Kidney tubule cell (primary cell): ENCODE measurements at regions not wholly inside any gene's neighbourhood (a gene's known extent, or its start where the extent isn't known, plus 50 kb on each side); places are given as distances from the start of the nearest gene placed in this dataset.
"Not testable (repeated sequence)": the region's sequence is repeated elsewhere in the genome, so short reads cannot be mapped to it uniquely, and the experiment has no call there.

Experiments
- DNase-seq: peaks from one replicate; pipeline ENCODE4 v3.0.0-alpha.2; 2018; ENCODE audit warnings: low spot score

GRCh38 chr2:150107170-150107569, 380.3 kb downstream of the RND3 start:
- DNase-seq, result no peak

GRCh38 chr2:150101947-150102346, 385.5 kb downstream of the RND3 start:
- DNase-seq, result no peak

GRCh38 chr2:150100834-150101233, 386.6 kb downstream of the RND3 start:
- DNase-seq, result no peak

- no peak for DNase-seq
These were observed 387.1 kb downstream of the RND3 start for GRCh38 chr2:150100336-150100735.

GRCh38 chr2:150099805-150100204, 387.7 kb downstream of the RND3 start:
- no peak for DNase-seq

GRCh38 chr2:150097901-150098531, 389.5 kb downstream of the RND3 start:
- DNase-seq, result peak; percentile 34

GRCh38 chr2:150097402-150097801, 390.1 kb downstream of the RND3 start:
- DNase-seq, result no peak

- no peak for DNase-seq
These were observed 391.9 kb downstream of the RND3 start for GRCh38 chr2:150095361-150096095.

GRCh38 chr2:150091846-150092245, 395.6 kb downstream of the RND3 start:
- no peak for DNase-seq

GRCh38 chr2:150090031-150090430, 397.4 kb downstream of the RND3 start:
- DNase-seq, result no peak

- DNase-seq, result no peak
These were observed 398.9 kb downstream of the RND3 start for GRCh38 chr2:150088538-150088937.

- DNase-seq, result no peak
These were observed 402.0 kb downstream of the RND3 start for GRCh38 chr2:150085478-150085877.

GRCh38 chr2:150081775-150082481, 405.5 kb downstream of the RND3 start:
- peak; percentile 23 for DNase-seq

- peak; percentile 79 for DNase-seq
These were observed 411.2 kb downstream of the RND3 start for GRCh38 chr2:150076281-150076680.

GRCh38 chr2:150075831-150076230, 411.6 kb downstream of the RND3 start:
- peak; percentile 95 for DNase-seq

GRCh38 chr2:150066490-150066889, 421.0 kb downstream of the RND3 start:
- DNase-seq, result no peak

GRCh38 chr2:150063931-150064548, 423.4 kb downstream of the RND3 start:
- DNase-seq, result no peak

GRCh38 chr2:150063432-150063889, 424.0 kb downstream of the RND3 start:
- DNase-seq, result peak; percentile 76

GRCh38 chr2:150062416-150062815, 425.1 kb downstream of the RND3 start:
- DNase-seq, result no peak

- no peak for DNase-seq
These were observed 427.1 kb downstream of the RND3 start for GRCh38 chr2:150060341-150060740.

- DNase-seq, result not testable (repeated sequence)
These were observed 427.8 kb downstream of the RND3 start for GRCh38 chr2:150059676-150060075.

GRCh38 chr2:150052457-150052856, 435.0 kb downstream of the RND3 start:
- DNase-seq, result no peak

GRCh38 chr2:150051004-150051403, 436.5 kb downstream of the RND3 start:
- no peak for DNase-seq
